Suprapubic skin (tissue), 4 donors: ENCODE measurements at regions not wholly inside any gene's neighbourhood (a gene's known extent, or its start where the extent isn't known, plus 50 kb on each side); places are given as distances from the start of the nearest gene placed in this dataset.

Source experiments
- CTCF ChIP-seq, 2 donors: fragments of 200-600 bp in 1 of 2; fragments of 450-650 bp in 1 of 2; sonication (generic) in 1 of 2; IDR thresholded peaks; one replicate each; pipeline ENCODE4 v1.5.1; 2016 to 2019; ENCODE audit warnings: antibody characterized with exemption in 2 of 2, mild to moderate bottlenecking in 1 of 2, moderate library complexity in 1 of 2
- EP300 ChIP-seq: sonication (generic); formaldehyde crosslinking; IDR thresholded peaks from one replicate; pipeline ENCODE4 v1.6.1; 2017; ENCODE audit warnings: antibody characterized with exemption
- POLR2A ChIP-seq, 2 donors: fragments of 450-650 bp; IDR thresholded peaks; one replicate each; pipeline ENCODE4 v1.6.1; 2017; ENCODE audit warnings: antibody characterized with exemption in 2 of 2, mild to moderate bottlenecking in 2 of 2, moderate library complexity in 2 of 2
- POLR2AphosphoS5 ChIP-seq, 3 donors: sonication (generic); formaldehyde crosslinking; IDR thresholded peaks; one replicate each; pipeline ENCODE4 v1.6.1; 2017; ENCODE audit warnings: antibody characterized with exemption in 3 of 3

GRCh38 chr4:100762738-100763137 is 244.9 kb upstream of the EMCN start:
- TF ChIP-seq CTCF (IDR thresholded peaks at IDR 0.05), result no peak
- TF ChIP-seq POLR2A (IDR thresholded peaks at IDR 0.05), result no peak
- TF ChIP-seq EP300, result no peak
- no peak for TF ChIP-seq POLR2AphosphoS5 (IDR thresholded peaks at IDR 0.05)
